ENCODE measurements at regions not wholly inside any gene's neighbourhood (a gene's known extent, or its start where the extent isn't known, plus 50 kb on each side); places are given as distances from the start of the nearest gene placed in this dataset.
A peak's percentile ranks its signal among the peaks of the same experiment; 100 is the strongest.

GRCh38 chr6:28848756-28849155 is 75.0 kb downstream of the TRIM27 start:
- DNase-seq (ENCODE audit: low read depth): peak; percentile 23

Data from activated T-helper 1 cell treated with Interleukin-2 at 50 U/mL for 16 hours (primary cell).